Fibroblast of lung (primary cell): ENCODE measurements at regions not wholly inside any gene's neighbourhood (a gene's known extent, or its start where the extent isn't known, plus 50 kb on each side); places are given as distances from the start of the nearest gene placed in this dataset.

ENCODE experiments used
- EZH2 ChIP-seq: IDR thresholded peaks from 2 replicates; pipeline ENCODE4 v1.5.1; 2012; ENCODE audit warnings: low read length, control low read depth, mild to moderate bottlenecking; ENCODE audit errors: missing control alignments
- TF ChIP-seq, protein P1 (sequence below), 2 donors: IDR thresholded peaks in 1 of 2; conservative IDR thresholded peaks in 1 of 2; 1 replicate in 1 of 2; 2 replicates in 1 of 2; pipeline ENCODE4 v1.5.1; 2011 to 2012; ENCODE audit warnings: low read length in 2 of 2, control low read depth in 1 of 2, inconsistent platforms in 1 of 2, low read depth in 1 of 2, mild to moderate bottlenecking in 1 of 2

DNA sequence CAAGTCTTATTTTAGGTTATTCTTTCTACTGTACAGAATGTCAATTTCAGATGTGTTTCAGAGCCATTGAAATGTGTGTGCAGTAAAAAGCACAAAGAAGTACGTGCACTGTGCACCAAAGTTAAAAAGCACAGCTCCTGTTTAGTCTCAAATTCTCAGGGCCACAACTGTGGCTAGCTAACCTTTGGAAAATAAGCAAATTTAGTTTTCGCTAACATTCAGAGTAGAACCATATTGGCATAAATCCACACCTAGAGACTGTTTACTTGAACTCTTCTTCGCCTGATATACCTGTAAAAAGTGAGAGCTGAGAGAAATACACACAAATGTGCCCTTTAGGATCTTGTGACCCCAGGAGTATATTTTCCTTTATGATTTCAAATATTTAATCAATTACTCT lies 353.9 kb downstream of the TFEC start:
- TF ChIP-seq, protein P1, sequence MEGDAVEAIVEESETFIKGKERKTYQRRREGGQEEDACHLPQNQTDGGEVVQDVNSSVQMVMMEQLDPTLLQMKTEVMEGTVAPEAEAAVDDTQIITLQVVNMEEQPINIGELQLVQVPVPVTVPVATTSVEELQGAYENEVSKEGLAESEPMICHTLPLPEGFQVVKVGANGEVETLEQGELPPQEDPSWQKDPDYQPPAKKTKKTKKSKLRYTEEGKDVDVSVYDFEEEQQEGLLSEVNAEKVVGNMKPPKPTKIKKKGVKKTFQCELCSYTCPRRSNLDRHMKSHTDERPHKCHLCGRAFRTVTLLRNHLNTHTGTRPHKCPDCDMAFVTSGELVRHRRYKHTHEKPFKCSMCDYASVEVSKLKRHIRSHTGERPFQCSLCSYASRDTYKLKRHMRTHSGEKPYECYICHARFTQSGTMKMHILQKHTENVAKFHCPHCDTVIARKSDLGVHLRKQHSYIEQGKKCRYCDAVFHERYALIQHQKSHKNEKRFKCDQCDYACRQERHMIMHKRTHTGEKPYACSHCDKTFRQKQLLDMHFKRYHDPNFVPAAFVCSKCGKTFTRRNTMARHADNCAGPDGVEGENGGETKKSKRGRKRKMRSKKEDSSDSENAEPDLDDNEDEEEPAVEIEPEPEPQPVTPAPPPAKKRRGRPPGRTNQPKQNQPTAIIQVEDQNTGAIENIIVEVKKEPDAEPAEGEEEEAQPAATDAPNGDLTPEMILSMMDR (conservative IDR thresholded peaks at IDR 0.05 in 1 of 2, IDR thresholded peaks at IDR 0.05 in 1 of 2; ENCODE audit: low read depth in 1 of 2, low read length in 2 of 2): no peak
- no peak for TF ChIP-seq EZH2
